22Rv1 (cell line): ENCODE measurements at regions not wholly inside any gene's neighbourhood (a gene's known extent, or its start where the extent isn't known, plus 50 kb on each side); places are given as distances from the start of the nearest gene placed in this dataset.

Experiments
- H3K27ac ChIP-seq: fragments of 450-650 bp; 2 replicates; pipeline ENCODE4 v1.5.1; 2017
- CTCF ChIP-seq: fragments of 450-650 bp; IDR thresholded peaks from 2 replicates; pipeline ENCODE4 v1.5.1; 2017; ENCODE audit warnings: mild to moderate bottlenecking
- ZFX ChIP-seq: fragments of 450-650 bp; IDR thresholded peaks from 2 replicates; pipeline ENCODE4 v1.6.1; 2017; ENCODE audit warnings: antibody characterized with exemption, borderline replicate concordance

GRCh38 chr14:31935391-31935790 lies 141.7 kb upstream of the ARHGAP5 start:
- no peak overlapping the region for H3K27ac ChIP-seq
- TF ChIP-seq CTCF = no peak
- no peak for TF ChIP-seq ZFX

- TF ChIP-seq ZFX = no peak
- no peak for TF ChIP-seq CTCF
- no peak overlapping the region for H3K27ac ChIP-seq
Measured at GRCh38 chr14:31936115-31936514, 141.0 kb upstream of the ARHGAP5 start.

- H3K27ac ChIP-seq = no peak overlapping the region
- TF ChIP-seq CTCF = no peak
- no peak for TF ChIP-seq ZFX
Measured at GRCh38 chr14:31937730-31938346, 139.3 kb upstream of the ARHGAP5 start.

- no peak for TF ChIP-seq ZFX
- TF ChIP-seq CTCF = no peak
- H3K27ac ChIP-seq = no peak overlapping the region
Measured at GRCh38 chr14:31939934-31940333, 137.2 kb upstream of the ARHGAP5 start.

GRCh38 chr14:31941487-31941886 lies 135.6 kb upstream of the ARHGAP5 start:
- no peak overlapping the region for H3K27ac ChIP-seq
- no peak for TF ChIP-seq ZFX
- TF ChIP-seq CTCF = no peak

- no peak for TF ChIP-seq ZFX
- TF ChIP-seq CTCF = no peak
- H3K27ac ChIP-seq = no peak overlapping the region
Measured at GRCh38 chr14:31942166-31942841, 134.8 kb upstream of the ARHGAP5 start.

GRCh38 chr14:31943217-31943799 lies 133.8 kb upstream of the ARHGAP5 start:
- no peak for TF ChIP-seq ZFX
- no peak for TF ChIP-seq CTCF
- no peak overlapping the region for H3K27ac ChIP-seq
